Breast epithelium (tissue), 3 donors: ENCODE measurements at regions not wholly inside any gene's neighbourhood (a gene's known extent, or its start where the extent isn't known, plus 50 kb on each side); places are given as distances from the start of the nearest gene placed in this dataset.

ENCODE experiments used
- POLR2A ChIP-seq: fragments of 450-650 bp; IDR thresholded peaks from one replicate; pipeline ENCODE4 v1.6.1; 2016; ENCODE audit warnings: antibody characterized with exemption, mild to moderate bottlenecking, moderate library complexity
- TF ChIP-seq, protein P1 (sequence below), 3 donors: fragments of 450-650 bp; IDR thresholded peaks; one replicate each; pipeline ENCODE4 v1.5.1; 2016 to 2017; ENCODE audit warnings: antibody characterized with exemption in 3 of 3, mild to moderate bottlenecking in 3 of 3, moderate library complexity in 3 of 3

DNA sequence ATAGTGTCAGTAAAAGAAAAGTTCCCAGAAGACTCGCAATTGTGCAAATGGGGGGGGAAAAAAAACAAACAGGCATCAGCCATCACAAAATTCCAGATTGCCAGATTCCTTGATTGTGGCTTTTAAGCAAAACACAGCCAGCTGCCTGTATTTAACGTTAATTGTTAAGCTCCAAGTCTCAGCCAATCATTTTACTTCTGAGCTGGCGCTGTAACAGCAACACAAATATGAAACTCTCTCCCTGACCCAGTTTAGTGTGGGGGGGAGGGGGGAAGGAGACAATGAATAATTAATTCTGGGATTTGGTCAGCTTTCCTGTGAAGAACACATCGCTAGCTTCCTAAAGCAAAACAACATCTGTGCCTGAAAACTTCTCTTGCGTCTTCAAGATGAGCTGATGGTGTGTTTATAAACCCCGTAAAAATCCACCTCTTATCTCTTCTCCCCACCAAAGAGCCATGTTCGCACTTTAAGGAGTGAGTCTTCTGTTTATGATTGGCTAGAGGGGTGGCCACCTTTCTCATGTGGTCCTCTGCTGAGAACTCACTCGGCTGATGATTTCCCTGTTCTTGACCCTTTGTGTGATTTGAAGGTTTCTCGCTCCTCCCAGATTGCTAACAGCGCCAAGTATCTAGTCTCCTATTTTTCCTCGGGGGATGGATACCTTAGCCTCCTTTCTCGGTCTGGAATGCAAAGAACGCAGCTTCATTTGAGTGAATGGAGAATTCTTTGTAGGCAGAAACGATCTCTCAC lies 160.2 kb upstream of the DAPK1 start:
- TF ChIP-seq, protein P1, sequence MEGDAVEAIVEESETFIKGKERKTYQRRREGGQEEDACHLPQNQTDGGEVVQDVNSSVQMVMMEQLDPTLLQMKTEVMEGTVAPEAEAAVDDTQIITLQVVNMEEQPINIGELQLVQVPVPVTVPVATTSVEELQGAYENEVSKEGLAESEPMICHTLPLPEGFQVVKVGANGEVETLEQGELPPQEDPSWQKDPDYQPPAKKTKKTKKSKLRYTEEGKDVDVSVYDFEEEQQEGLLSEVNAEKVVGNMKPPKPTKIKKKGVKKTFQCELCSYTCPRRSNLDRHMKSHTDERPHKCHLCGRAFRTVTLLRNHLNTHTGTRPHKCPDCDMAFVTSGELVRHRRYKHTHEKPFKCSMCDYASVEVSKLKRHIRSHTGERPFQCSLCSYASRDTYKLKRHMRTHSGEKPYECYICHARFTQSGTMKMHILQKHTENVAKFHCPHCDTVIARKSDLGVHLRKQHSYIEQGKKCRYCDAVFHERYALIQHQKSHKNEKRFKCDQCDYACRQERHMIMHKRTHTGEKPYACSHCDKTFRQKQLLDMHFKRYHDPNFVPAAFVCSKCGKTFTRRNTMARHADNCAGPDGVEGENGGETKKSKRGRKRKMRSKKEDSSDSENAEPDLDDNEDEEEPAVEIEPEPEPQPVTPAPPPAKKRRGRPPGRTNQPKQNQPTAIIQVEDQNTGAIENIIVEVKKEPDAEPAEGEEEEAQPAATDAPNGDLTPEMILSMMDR (IDR thresholded peaks at IDR 0.05) = no peak
- no peak for TF ChIP-seq POLR2A
